Activated naive CD4-positive, alpha-beta T cell treated with anti-CD3 and anti-CD28 coated beads, Interleukin-2, amount 10 ng/mL, durations not matched to agents 7 days and 5 days (primary cell): ENCODE measurements at regions not wholly inside any gene's neighbourhood (a gene's known extent, or its start where the extent isn't known, plus 50 kb on each side); places are given as distances from the start of the nearest gene placed in this dataset.

ENCODE experiments used
- CTCF ChIA-PET: fragments of 350-600 bp; sonication (Branson Sonifier 250); formaldehyde crosslinking; loops from one replicate; lab custom pipeline; 2021; ENCODE audit warnings: antibody characterized with exemption; lab: Charles Lee
- DNase-seq: peaks from one replicate; pipeline ENCODE4 v3.0.0-alpha.2; 2020
- H3K27ac Mint-ChIP-seq: one replicate; pipeline ENCODE4 v1.8.0; 2021; ENCODE audit warnings: mild to moderate bottlenecking, moderate library complexity, mixed read lengths
- H3K27me3 Mint-ChIP-seq: one replicate; pipeline ENCODE4 v1.8.0; 2021; ENCODE audit warnings: mild to moderate bottlenecking, mixed read lengths
- H3K36me3 Mint-ChIP-seq: one replicate; pipeline ENCODE4 v1.8.0; 2021; ENCODE audit warnings: mixed read lengths
- H3K4me1 Mint-ChIP-seq: one replicate; pipeline ENCODE4 v1.8.0; 2021; ENCODE audit warnings: mixed read lengths
- H3K4me3 Mint-ChIP-seq: one replicate; pipeline ENCODE4 v1.8.0; 2021; ENCODE audit warnings: mild to moderate bottlenecking, moderate library complexity, mixed read lengths
- H3K9me3 Mint-ChIP-seq: one replicate; pipeline ENCODE4 v1.8.0; 2021; ENCODE audit warnings: mixed read lengths

DNA sequence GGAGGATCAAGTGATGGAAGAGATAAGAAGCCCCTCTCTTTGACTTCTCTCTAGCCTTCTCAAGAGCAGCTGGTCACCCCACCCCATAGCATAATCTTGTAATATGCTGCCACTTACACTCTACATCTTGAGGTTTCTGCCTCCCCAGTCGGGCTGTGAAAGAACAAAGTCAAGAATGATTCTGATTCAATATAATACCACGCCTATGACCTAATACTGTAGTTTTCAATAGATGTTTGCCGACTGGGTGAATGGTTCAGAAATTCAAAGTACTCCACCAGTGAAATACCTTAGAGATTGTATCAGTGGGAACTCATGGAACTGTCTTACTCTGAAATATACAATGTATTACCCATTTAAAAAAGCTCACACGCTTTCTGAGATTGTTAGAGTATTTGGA, 93.0 kb upstream of the ZFHX3 start:
- CTCF ChIA-PET = no interaction called here
- Mint-ChIP-seq H3K9me3 (peaks cover 6% of the 10 kb centered on the region), H3K4me3 (no peak overlapping the region), H3K27me3 (peaks cover 4% of the 10 kb centered on the region), H3K27ac (no peak overlapping the region), H3K36me3 (no peaks in the 10 kb centered on the region), H3K4me1 (no peaks in the 10 kb centered on the region)
- no peak for DNase-seq

GRCh38 chr16:73131156-73131862, 83.4 kb upstream of the ZFHX3 start:
- CTCF ChIA-PET = interaction anchor here (0.8 kb wide), 1 partner anchor 1170 kb away, joined by 3 read pairs; no protein-coding TSS in a partner anchor
- Mint-ChIP-seq H3K36me3 (no peaks in the 10 kb centered on the region), H3K27ac (no peak overlapping the region), H3K27me3 (peaks cover 11% of the 10 kb centered on the region), H3K4me1 (no peaks in the 10 kb centered on the region), H3K4me3 (no peak overlapping the region), H3K9me3 (peaks cover 9% of the 10 kb centered on the region)
- DNase-seq = no peak

DNA sequence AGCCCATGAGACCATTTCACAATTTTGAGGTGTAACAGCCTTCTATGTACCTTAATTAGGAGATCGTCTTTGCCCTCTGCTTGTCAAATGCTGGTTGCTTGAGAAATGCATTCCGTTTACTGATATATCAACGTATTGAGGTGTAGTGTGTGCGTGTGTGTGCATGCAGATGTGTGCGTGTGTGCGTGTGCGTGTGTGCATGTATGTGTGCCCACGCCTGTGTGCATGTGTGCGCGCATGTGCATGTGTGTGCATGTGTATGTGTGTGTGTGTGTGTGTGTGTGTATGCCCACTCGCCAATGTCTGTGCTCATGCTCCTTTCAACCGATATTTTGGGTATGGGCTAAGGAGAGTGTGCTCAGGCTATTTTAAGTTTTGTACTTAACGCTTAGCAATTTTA, 81.5 kb upstream of the ZFHX3 start:
- Mint-ChIP-seq H3K4me1 (no peaks in the 10 kb centered on the region), H3K4me3 (no peak overlapping the region), H3K27me3 (peaks cover 16% of the 10 kb centered on the region), H3K36me3 (no peaks in the 10 kb centered on the region), H3K9me3 (peaks cover 7% of the 10 kb centered on the region), H3K27ac (no peak overlapping the region)
- no peak for DNase-seq
- CTCF ChIA-PET = no interaction called here

DNA sequence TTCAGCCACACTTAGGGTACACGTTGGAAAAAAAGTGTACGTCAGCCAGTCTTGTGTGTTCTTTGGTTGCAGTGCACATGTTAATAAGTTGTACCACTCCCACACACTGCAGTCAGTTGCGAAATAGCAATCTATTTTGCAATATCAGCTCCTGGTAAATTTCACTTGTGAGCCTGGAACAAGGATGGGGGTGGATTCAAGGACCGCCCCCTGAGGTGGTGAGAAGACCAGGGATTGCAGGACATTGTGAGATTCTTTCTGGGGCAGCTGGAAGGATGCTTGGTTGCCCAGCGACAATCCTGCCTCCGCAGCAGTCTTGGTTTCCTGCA, 78.6 kb upstream of the ZFHX3 start:
- H3K27ac Mint-ChIP-seq = no peak overlapping the region
- peaks cover 7% of the 10 kb centered on the region for H3K9me3 Mint-ChIP-seq
- DNase-seq = no peak
- H3K36me3 Mint-ChIP-seq = no peaks in the 10 kb centered on the region
- H3K4me3 Mint-ChIP-seq = no peak overlapping the region
- H3K27me3 Mint-ChIP-seq = peaks cover 16% of the 10 kb centered on the region
- CTCF ChIA-PET = interaction anchor here (0.8 kb wide), 1 partner anchor 295 kb away, joined by 3 read pairs; no protein-coding TSS in a partner anchor
- peaks cover 15% of the 10 kb centered on the region for H3K4me1 Mint-ChIP-seq

- H3K9me3 Mint-ChIP-seq = peaks cover 7% of the 10 kb centered on the region
- no peak for DNase-seq
- peaks cover 13% of the 10 kb centered on the region for H3K27me3 Mint-ChIP-seq
- no peak overlapping the region for H3K4me3 Mint-ChIP-seq
- H3K4me1 Mint-ChIP-seq = peaks cover 15% of the 10 kb centered on the region
- no peaks in the 10 kb centered on the region for H3K36me3 Mint-ChIP-seq
- H3K27ac Mint-ChIP-seq = no peak overlapping the region
- CTCF ChIA-PET = no interaction called here
These were observed 78.1 kb upstream of the ZFHX3 start for GRCh38 chr16:73125850-73126524.

DNA sequence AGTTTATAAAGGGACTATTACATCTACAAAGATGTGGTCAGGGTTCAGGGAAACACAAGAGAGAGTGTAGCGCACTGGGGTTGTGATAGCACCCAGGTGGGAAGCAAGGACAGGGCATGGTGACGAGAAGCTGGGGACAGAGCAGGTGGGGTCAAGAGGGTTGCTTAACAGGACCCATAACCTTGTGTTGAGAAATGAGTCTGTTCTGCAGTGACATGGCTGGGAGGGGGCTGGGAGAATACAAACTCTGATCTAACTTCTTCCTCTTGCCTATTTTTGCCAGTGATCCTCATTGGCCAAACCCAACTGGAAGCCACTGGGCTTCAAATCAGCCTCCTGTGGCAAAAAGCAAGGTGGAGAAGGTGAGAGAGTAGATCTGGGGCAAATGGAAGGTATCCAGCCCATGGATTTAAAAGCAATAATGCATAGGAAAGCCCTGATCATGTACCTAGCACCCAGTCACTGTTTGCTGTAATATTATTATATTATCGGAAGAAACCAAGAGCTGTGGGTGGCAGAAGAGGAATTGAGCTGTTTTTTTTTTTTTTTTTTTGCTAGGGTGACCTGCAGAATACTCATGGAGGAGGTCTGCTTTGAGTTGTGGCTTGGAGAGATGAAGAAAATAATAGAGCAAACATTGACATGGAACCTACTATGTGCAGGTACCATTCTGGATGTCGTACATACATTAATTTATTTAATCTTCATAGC, 76.9 kb upstream of the ZFHX3 start:
- peaks cover 5% of the 10 kb centered on the region for H3K9me3 Mint-ChIP-seq
- no peak overlapping the region for H3K27ac Mint-ChIP-seq
- no peak for DNase-seq
- H3K27me3 Mint-ChIP-seq = peaks cover 13% of the 10 kb centered on the region
- no peaks in the 10 kb centered on the region for H3K36me3 Mint-ChIP-seq
- no peak overlapping the region for H3K4me3 Mint-ChIP-seq
- H3K4me1 Mint-ChIP-seq = peaks cover 15% of the 10 kb centered on the region
- CTCF ChIA-PET = no interaction called here

GRCh38 chr16:73124097-73124652, 76.2 kb upstream of the ZFHX3 start:
- Mint-ChIP-seq H3K36me3 (no peaks in the 10 kb centered on the region), H3K4me1 (peaks cover 15% of the 10 kb centered on the region), H3K27ac (no peak overlapping the region), H3K9me3 (peaks cover 5% of the 10 kb centered on the region), H3K4me3 (no peak overlapping the region), H3K27me3 (peaks cover 13% of the 10 kb centered on the region)
- no peak for DNase-seq
- CTCF ChIA-PET = no interaction called here

- Mint-ChIP-seq H3K27ac (peak overlapping the region; percentile 95), H3K9me3 (peaks cover 8% of the 10 kb centered on the region), H3K4me1 (peaks cover 15% of the 10 kb centered on the region), H3K4me3 (peak overlapping the region; percentile 45), H3K27me3 (peaks cover 13% of the 10 kb centered on the region), H3K36me3 (no peaks in the 10 kb centered on the region)
- CTCF ChIA-PET = no interaction called here
- DNase-seq = peak; percentile 64
These were observed 74.9 kb upstream of the ZFHX3 start for GRCh38 chr16:73122604-73123391.

DNA sequence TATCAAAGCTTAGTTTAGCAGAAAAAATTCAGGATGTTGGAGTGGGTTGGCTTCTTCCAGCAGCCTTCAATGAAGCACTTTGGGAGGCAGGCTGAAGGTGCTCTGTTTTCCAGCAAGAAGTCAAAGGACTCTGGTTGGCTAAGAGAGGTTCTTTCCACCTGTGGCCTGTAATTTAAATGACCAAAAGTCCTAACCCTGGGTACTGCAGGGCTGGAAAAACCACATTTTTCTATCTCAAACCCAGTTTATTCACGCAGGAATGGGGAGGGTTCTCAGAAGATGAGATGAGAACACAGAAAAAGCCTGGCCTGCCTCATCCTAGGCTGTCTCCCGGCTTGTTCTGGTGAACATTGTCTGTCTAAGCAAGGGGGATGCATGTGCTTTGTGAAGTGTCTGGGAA, 68.6 kb upstream of the ZFHX3 start:
- CTCF ChIA-PET = no interaction called here
- Mint-ChIP-seq H3K9me3 (peaks cover 9% of the 10 kb centered on the region), H3K4me1 (no peaks in the 10 kb centered on the region), H3K4me3 (no peak overlapping the region), H3K36me3 (no peaks in the 10 kb centered on the region), H3K27ac (no peak overlapping the region), H3K27me3 (peaks cover 4% of the 10 kb centered on the region)
- DNase-seq = no peak

- H3K36me3 Mint-ChIP-seq = no peaks in the 10 kb centered on the region
- peaks cover 4% of the 10 kb centered on the region for H3K27me3 Mint-ChIP-seq
- H3K9me3 Mint-ChIP-seq = peaks cover 5% of the 10 kb centered on the region
- no peaks in the 10 kb centered on the region for H3K4me1 Mint-ChIP-seq
- CTCF ChIA-PET = no interaction called here
- no peak overlapping the region for H3K27ac Mint-ChIP-seq
- no peak for DNase-seq
- no peak overlapping the region for H3K4me3 Mint-ChIP-seq
These were observed 65.4 kb upstream of the ZFHX3 start for GRCh38 chr16:73113336-73113735.

DNA sequence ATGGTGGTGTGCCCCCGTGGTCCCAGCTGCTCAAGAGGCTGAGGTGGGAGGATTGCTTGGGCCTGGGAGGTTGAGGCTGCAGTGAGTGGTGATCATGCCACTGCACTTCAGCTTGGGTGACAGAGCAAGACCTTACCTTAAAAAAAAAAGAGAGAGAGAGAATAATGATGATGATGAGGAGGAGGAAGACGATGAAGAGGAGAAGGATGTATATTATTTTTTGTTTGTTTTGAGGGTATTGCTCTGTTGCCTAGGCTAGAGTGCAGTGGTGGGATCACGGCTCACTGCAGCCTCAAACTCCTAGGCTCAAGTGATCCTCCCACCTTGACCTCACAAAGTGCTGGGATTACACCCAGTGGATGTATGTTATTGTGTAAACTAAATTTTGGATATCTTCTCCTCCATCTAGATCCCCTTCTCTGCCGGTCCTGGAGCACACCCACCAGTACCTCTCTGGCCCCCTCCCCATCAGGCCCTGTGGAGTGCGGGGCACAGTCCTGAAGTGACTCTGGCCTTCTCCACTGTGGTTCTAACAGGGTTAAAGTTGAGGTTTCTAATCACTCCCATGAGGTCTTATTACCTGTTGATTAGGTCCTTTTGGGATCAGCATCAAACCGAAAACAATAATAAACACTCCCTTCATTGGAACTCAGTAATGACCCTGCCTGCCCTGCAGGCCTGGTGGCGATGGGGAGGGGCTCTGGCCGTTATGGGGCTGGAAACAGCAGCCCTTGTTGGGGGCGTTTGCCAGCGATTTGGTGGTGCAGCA, 60.5 kb upstream of the ZFHX3 start:
- Mint-ChIP-seq H3K4me1 (no peaks in the 10 kb centered on the region), H3K4me3 (no peak overlapping the region), H3K36me3 (no peaks in the 10 kb centered on the region), H3K27me3 (peaks cover 4% of the 10 kb centered on the region), H3K27ac (no peak overlapping the region), H3K9me3 (no peaks in the 10 kb centered on the region)
- CTCF ChIA-PET = no interaction called here
- no peak for DNase-seq

GRCh38 chr16:73107371-73107770, 59.4 kb upstream of the ZFHX3 start:
- DNase-seq = no peak
- CTCF ChIA-PET = interaction anchor here (0.5 kb wide), 1 partner anchor 389 kb away, joined by 3 read pairs; no protein-coding TSS in a partner anchor
- no peaks in the 10 kb centered on the region for H3K9me3 Mint-ChIP-seq
- peaks cover 4% of the 10 kb centered on the region for H3K27me3 Mint-ChIP-seq
- H3K4me1 Mint-ChIP-seq = no peaks in the 10 kb centered on the region
- no peaks in the 10 kb centered on the region for H3K36me3 Mint-ChIP-seq
- H3K4me3 Mint-ChIP-seq = no peak overlapping the region
- no peak overlapping the region for H3K27ac Mint-ChIP-seq

- Mint-ChIP-seq H3K36me3 (no peaks in the 10 kb centered on the region), H3K27ac (no peak overlapping the region), H3K4me3 (no peak overlapping the region), H3K27me3 (no peaks in the 10 kb centered on the region), H3K4me1 (no peaks in the 10 kb centered on the region), H3K9me3 (no peaks in the 10 kb centered on the region)
- CTCF ChIA-PET = interaction anchor here (0.5 kb wide), 1 partner anchor 388 kb away, joined by 3 read pairs; no protein-coding TSS in a partner anchor
- no peak for DNase-seq
These were observed 58.6 kb upstream of the ZFHX3 start for GRCh38 chr16:73106329-73107034.
